ENCODE measurements at regions not wholly inside any gene's neighbourhood (a gene's known extent, or its start where the extent isn't known, plus 50 kb on each side); places are given as distances from the start of the nearest gene placed in this dataset.

GRCh38 chr2:65868177-65868576 is 435.8 kb upstream of the SPRED2 start:
- DNase-seq (ENCODE audit: low read depth in 4 of 4, low spot score in 3 of 4), result no peak

- DNase-seq (ENCODE audit: low read depth in 4 of 4, low spot score in 3 of 4), result no peak
Measured at GRCh38 chr2:65867446-65867845, 435.0 kb upstream of the SPRED2 start.

GRCh38 chr2:65866148-65866547 is 433.7 kb upstream of the SPRED2 start:
- DNase-seq (ENCODE audit: low read depth in 4 of 4, low spot score in 3 of 4), result no peak

- DNase-seq (ENCODE audit: low read depth in 4 of 4, low spot score in 3 of 4), result no peak
Measured at GRCh38 chr2:65864619-65865018, 432.2 kb upstream of the SPRED2 start.

GRCh38 chr2:65863713-65864112 is 431.3 kb upstream of the SPRED2 start:
- no peak for DNase-seq (ENCODE audit: low read depth in 4 of 4, low spot score in 3 of 4)

GRCh38 chr2:65856928-65857327 is 424.5 kb upstream of the SPRED2 start:
- no peak for DNase-seq (ENCODE audit: low read depth in 4 of 4, low spot score in 3 of 4)

GRCh38 chr2:65856423-65856822 is 424.0 kb upstream of the SPRED2 start:
- DNase-seq (ENCODE audit: low read depth in 4 of 4, low spot score in 3 of 4), result no peak

GRCh38 chr2:65850695-65851094 is 418.3 kb upstream of the SPRED2 start:
- DNase-seq (ENCODE audit: low read depth in 4 of 4, low spot score in 3 of 4), result no peak

- DNase-seq (ENCODE audit: low read depth in 4 of 4, low spot score in 3 of 4), result no peak
Measured at GRCh38 chr2:65846989-65847678, 414.7 kb upstream of the SPRED2 start.

- DNase-seq (ENCODE audit: low read depth in 4 of 4, low spot score in 3 of 4), result peak in 1 of 4 donors; percentile 12
Measured at GRCh38 chr2:65845442-65846182, 413.2 kb upstream of the SPRED2 start.

- no peak for DNase-seq (ENCODE audit: low read depth in 4 of 4, low spot score in 3 of 4)
Measured at GRCh38 chr2:65842104-65842503, 409.7 kb upstream of the SPRED2 start.

- no peak for DNase-seq (ENCODE audit: low read depth in 4 of 4, low spot score in 3 of 4)
Measured at GRCh38 chr2:65835975-65836549, 403.7 kb upstream of the SPRED2 start.

GRCh38 chr2:65834771-65835475 is 402.5 kb upstream of the SPRED2 start:
- no peak for DNase-seq (ENCODE audit: low read depth in 4 of 4, low spot score in 3 of 4)

- no peak for DNase-seq (ENCODE audit: low read depth in 4 of 4, low spot score in 3 of 4)
Measured at GRCh38 chr2:65834062-65834461, 401.7 kb upstream of the SPRED2 start.

- no peak for DNase-seq (ENCODE audit: low read depth in 4 of 4, low spot score in 3 of 4)
Measured at GRCh38 chr2:65831509-65831908, 399.1 kb upstream of the SPRED2 start.

GRCh38 chr2:65826567-65826966 is 394.2 kb upstream of the SPRED2 start:
- no peak for DNase-seq (ENCODE audit: low read depth in 4 of 4, low spot score in 3 of 4)

GRCh38 chr2:65823511-65823910 is 391.1 kb upstream of the SPRED2 start:
- DNase-seq (ENCODE audit: low read depth in 4 of 4, low spot score in 3 of 4), result no peak

- DNase-seq (ENCODE audit: low read depth in 4 of 4, low spot score in 3 of 4), result no peak
Measured at GRCh38 chr2:65820454-65820853, 388.1 kb upstream of the SPRED2 start.

GRCh38 chr2:65819963-65820362 is 387.6 kb upstream of the SPRED2 start:
- DNase-seq (ENCODE audit: low read depth in 4 of 4, low spot score in 3 of 4), result no peak

- DNase-seq (ENCODE audit: low read depth in 4 of 4, low spot score in 3 of 4), result no peak
Measured at GRCh38 chr2:65818873-65819451, 386.6 kb upstream of the SPRED2 start.

- no peak for DNase-seq (ENCODE audit: low read depth in 4 of 4, low spot score in 3 of 4)
Measured at GRCh38 chr2:65813631-65814173, 381.3 kb upstream of the SPRED2 start.
